Gastroesophageal sphincter (tissue), 3 donors: ENCODE measurements at regions not wholly inside any gene's neighbourhood (a gene's known extent, or its start where the extent isn't known, plus 50 kb on each side); places are given as distances from the start of the nearest gene placed in this dataset.

Source experiments
- POLR2A ChIP-seq, 2 donors: fragments of 450-650 bp; IDR thresholded peaks; one replicate each; pipeline ENCODE4 v1.6.1; 2017; ENCODE audit warnings: antibody characterized with exemption in 2 of 2, mild to moderate bottlenecking in 2 of 2, moderate library complexity in 1 of 2
- POLR2AphosphoS5 ChIP-seq: sonication (generic); formaldehyde crosslinking; IDR thresholded peaks from one replicate; pipeline ENCODE4 v1.6.1; 2017; ENCODE audit warnings: antibody characterized with exemption
- TF ChIP-seq, protein P1 (sequence below), 4 experiments: fragments of 200-600 bp in 2 of 4; fragments of 450-650 bp in 2 of 4; sonication (generic) in 1 of 4; IDR thresholded peaks; one replicate each; pipeline ENCODE4 v1.5.1; 2017 to 2019; ENCODE audit warnings: antibody characterized with exemption in 4 of 4, mild to moderate bottlenecking in 2 of 4, moderate library complexity in 2 of 4

DNA sequence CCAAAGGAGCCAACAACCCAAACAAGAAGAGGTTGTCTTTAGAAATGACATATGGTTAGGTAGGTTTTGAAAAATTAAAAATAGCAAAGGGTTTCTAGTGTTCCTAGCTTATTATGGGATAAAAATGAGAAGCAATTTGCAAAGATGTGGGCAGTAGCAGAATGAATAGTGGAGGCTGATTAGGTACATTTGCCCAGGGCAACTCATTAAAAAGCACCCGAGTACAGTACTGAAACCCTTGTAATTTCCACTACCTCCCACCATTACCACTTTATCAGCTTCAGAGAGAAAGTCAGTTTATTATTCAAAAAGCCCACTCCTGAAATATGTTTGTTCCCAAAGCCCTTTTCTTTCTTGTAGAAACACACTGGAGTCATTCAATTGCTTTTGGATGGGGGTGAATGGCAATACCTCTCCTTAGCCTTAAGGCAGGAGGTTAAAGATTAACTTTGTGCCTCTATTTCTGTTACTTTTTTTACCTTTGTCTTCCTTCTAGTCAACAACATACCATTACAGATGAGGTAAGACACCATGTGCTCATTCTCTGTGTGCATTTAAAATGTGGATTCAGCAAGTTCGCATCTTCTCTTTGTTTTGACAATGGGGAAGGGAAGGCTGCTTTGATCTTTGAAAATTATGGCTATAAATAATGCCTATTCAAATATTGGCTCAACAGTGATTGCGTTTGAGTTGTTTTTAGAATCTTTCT is 353.8 kb upstream of the CASK start:
- TF ChIP-seq POLR2A (IDR thresholded peaks at IDR 0.05) (no peak), POLR2AphosphoS5 (no peak)
- TF ChIP-seq, protein P1, sequence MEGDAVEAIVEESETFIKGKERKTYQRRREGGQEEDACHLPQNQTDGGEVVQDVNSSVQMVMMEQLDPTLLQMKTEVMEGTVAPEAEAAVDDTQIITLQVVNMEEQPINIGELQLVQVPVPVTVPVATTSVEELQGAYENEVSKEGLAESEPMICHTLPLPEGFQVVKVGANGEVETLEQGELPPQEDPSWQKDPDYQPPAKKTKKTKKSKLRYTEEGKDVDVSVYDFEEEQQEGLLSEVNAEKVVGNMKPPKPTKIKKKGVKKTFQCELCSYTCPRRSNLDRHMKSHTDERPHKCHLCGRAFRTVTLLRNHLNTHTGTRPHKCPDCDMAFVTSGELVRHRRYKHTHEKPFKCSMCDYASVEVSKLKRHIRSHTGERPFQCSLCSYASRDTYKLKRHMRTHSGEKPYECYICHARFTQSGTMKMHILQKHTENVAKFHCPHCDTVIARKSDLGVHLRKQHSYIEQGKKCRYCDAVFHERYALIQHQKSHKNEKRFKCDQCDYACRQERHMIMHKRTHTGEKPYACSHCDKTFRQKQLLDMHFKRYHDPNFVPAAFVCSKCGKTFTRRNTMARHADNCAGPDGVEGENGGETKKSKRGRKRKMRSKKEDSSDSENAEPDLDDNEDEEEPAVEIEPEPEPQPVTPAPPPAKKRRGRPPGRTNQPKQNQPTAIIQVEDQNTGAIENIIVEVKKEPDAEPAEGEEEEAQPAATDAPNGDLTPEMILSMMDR (IDR thresholded peaks at IDR 0.05), result no peak
